GM21737 (cell line): ENCODE measurements at regions not wholly inside any gene's neighbourhood (a gene's known extent, or its start where the extent isn't known, plus 50 kb on each side); places are given as distances from the start of the nearest gene placed in this dataset.
"Not testable (repeated sequence)": the region's sequence is repeated elsewhere in the genome, so short reads cannot be mapped to it uniquely, and the experiment has no call there.

Experiments
- ATAC-seq: cut with Tn5 transposase; IDR thresholded peaks from one replicate; pipeline ENCODE4 v1.9.1; 2021; ENCODE audit warnings: mild to moderate bottlenecking, moderate library complexity; ENCODE audit not compliant: unreplicated experiment

DNA sequence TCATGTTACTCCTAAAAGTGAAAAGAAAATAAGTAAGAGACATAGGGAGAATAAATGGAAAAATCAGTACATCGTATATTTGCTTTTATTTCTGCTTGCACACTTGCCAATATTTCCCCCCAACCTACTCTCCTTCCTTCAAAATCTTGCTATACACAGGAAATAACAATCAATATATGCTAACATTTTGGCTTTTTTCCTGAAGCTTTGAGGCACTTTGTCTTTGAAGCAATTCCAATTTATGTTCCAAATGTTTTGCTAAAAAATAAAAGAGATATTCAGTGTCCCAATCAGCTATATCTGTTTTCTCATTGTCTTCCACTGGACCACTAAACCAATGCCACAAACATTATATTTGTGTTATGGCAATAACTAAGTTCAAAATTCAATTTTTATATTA lies 184.0 kb upstream of the NEGR1 start:
- ATAC-seq: no peak

DNA sequence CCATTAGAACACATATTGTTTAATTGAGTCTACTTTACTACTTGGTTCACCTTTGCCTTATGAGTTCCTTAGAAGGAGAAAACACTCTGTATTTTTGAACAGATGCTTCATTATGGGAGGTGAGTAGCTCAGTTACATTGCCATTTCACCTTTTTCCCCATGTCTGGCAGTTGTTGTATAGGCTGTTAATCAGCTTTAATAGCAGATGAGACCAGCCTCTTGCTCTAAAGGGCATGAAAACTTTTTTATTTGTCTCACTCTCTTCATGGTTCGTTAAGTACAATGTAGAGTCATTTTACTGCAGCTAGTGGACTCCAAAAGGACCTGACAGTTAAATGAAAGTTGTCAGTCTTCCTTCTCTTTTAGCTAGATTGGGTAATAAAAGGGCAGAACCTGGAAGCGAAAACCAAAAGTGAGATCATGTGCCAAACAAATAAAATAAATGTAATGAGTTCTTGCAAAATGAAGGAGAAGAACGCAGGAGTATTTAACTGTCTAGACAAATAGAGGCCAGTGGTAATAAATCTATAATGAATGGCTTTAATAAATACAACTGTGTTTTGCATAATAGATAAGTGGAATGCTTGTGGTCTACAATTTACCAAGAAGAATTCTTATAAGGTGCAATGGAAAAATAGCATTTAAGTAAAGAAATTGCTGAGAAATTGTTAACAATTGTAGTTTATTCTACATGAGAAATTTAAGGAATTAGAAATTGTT lies 180.0 kb upstream of the NEGR1 start:
- no peak for ATAC-seq

GRCh38 chr1:72442262-72442661 lies 159.9 kb upstream of the NEGR1 start:
- no peak for ATAC-seq

GRCh38 chr1:72439036-72439435 lies 156.7 kb upstream of the NEGR1 start:
- no peak for ATAC-seq

DNA sequence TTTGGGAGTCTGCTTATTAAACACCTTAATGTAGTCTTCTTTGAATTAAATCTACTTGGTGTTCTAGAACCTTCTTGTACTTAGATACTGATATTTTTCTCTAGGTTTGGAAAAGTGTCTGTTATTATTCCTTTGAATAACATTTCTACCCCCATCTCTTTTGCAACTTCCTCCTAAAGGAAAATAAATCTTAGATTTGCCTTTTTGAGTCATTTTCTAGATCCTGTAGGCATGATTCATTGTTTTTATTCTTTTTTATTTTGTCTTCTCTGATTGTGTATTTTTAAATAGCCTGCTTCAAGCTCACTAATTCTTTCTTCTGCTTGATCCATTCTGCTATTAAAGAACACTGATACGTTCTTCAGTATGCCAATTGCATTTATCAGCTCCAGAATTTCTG lies 155.9 kb upstream of the NEGR1 start:
- ATAC-seq: no peak

DNA sequence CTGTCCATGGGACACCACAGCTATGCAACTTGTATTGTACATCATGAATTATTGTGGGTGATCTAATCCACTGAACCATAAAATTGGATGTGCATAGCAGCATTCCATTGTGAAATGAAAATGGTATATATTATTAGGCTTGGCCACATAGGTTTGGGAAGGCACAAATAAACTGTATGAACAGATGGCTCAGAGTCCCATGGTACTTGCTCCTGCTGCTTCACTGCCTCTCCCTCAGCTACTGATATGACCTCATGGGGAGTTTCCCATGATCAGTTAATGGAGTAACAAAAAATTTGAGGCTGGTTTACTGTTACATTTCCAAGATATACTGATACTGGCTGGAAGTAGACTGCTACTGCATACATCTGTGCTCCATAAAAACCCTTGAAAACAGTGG lies 152.7 kb upstream of the NEGR1 start:
- ATAC-seq: peak; percentile 55

DNA sequence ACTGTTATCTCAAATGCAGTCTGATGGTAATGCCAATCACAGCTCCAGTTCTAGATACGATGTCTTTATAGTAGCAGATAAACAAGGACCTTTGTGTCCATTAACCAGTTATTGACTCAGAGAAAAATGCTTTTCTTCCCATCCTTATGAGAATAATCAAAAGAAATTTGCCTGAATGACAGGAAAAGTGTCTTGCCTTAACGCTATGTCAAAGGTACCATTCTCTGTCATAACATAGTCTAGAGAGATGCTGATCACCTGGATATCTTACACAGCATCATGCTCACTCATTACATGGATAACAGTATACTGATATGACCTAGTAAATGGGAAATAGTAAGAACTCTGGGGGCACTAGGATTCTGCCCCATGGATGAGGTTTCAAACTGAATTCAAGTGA lies 151.7 kb upstream of the NEGR1 start:
- no peak for ATAC-seq

GRCh38 chr1:72433591-72433990 lies 151.3 kb upstream of the NEGR1 start:
- ATAC-seq: no peak

DNA sequence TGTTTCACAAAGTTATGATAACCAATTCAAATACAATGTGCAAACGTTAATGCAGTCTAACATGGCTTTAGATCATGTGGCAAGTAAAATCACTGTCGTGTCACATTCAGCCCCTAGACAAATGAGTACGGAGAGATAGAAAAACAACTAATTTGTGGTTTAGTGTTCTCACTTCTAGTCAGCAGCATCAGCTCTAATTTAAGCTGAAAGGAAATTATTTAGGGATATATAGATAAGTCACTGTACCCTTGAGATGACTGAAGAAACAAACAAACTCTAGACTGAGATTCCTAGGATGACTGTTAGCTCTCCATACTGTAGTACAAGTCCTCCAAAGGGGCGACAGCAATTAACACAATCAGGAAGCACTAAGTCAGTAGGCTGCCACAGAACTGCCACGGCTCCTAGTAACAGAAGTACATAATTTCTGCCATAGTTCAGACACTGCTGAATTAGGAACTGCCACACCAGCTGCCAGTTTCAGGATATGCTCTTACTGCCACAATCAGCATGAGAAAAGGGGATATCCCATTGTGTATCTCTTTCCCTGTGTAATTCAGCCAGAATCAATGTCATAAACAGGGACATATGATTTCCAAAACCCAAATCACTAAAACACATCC lies 150.4 kb upstream of the NEGR1 start:
- no peak for ATAC-seq

- ATAC-seq: no peak
Measured at GRCh38 chr1:72431810-72432209, 149.5 kb upstream of the NEGR1 start.

DNA sequence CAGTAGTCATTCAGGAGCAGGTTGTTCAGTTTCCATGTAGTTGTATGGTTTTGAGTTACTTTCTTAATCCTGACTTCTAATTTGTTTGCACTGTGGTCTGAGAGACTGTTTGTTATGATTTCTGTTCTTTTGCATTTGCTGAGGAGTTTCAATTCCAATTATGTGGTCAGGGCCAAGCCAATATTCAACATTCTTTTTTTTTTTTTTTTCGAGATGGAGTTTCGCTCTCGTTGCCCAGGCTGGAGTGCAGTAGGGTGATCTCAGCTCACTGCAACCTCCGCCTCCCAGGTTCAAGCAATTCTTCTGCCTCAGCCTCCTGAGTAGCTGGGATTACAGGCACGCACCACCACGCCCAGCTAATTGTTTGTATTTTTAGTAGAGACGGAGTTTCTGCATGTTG lies 145.9 kb upstream of the NEGR1 start:
- not testable (repeated sequence) for ATAC-seq

- no peak for ATAC-seq
Measured at GRCh38 chr1:72419229-72419628, 136.9 kb upstream of the NEGR1 start.

GRCh38 chr1:72412286-72412685 lies 129.9 kb upstream of the NEGR1 start:
- no peak for ATAC-seq

DNA sequence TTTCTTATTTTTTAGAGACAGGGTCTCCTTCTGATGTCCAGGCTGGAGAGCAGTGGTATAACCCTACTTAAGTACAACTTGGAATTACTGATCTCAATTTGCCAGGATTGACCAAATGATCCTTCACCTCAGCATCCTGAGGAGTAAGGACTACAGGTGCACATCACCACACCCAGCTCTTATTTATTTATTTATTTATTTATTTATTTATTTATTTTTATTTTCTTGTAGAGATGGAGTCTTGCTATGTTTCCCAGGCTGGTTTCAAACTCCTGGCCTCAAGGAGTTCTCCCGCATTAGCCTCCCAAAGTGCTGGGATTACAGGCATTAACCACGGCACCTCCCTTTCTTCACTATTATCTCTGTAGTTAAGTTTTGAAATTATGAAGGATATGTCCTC lies 117.5 kb upstream of the NEGR1 start:
- ATAC-seq: no peak

DNA sequence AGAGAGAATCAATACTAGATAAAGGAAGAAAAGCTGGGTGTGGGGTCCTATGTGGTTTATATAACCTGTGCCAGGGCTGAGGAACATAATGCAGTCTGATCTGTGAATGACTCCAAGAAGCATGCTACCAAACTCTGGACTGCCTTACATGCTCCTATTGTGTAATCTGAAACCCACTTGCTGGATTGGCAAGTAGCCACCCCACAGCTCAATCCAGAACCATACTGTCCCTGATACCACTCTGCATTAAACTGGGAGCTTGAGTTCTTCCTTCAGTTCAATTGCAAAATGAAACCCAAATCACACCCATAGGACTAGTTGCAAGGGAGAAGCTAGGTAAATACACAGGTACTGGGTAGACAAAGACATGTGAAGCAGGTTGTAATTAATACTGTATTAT lies 115.4 kb upstream of the NEGR1 start:
- no peak for ATAC-seq

GRCh38 chr1:72394457-72394856 lies 112.1 kb upstream of the NEGR1 start:
- ATAC-seq: no peak

DNA sequence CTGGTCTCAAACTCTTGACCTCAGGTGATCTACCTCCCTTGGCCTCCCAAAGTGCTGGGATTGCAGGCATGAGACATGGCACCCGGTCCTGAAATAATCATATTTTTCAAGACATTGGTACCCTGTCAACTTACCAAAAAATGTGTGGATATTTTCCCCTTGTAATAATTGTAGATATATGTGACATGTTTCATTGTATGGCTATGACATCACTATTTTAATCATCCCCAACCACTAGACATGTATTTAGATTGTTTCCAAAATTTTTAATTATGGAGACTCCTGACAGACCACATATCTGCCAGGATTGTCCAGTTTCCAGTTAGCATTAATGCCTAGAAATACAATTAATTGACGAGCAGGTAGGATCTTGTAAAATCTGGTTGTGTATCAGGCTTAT lies 96.7 kb upstream of the NEGR1 start:
- ATAC-seq: no peak

- no peak for ATAC-seq
Measured at GRCh38 chr1:72375226-72375625, 92.9 kb upstream of the NEGR1 start.

- ATAC-seq: no peak
Measured at GRCh38 chr1:72371259-72372035, 89.1 kb upstream of the NEGR1 start.

DNA sequence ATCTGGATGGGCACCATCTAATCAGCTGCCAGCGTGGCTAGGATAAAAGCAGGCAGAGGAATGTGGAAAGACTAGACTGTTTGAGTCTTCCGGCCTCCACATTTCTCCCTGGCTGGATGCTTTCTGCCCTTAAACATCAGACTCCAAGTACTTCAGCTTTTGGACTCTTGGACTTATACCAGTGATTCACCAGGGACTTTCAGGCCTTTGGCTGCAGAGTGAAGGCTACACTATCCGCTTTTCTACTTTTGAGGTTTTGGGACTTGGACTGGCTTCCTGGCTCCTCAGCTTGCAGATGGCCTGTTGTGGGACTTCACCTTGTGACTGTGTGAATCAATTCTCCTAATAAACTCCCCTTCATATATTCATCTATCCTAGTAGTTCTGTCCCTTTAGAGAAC lies 88.5 kb upstream of the NEGR1 start:
- not testable (repeated sequence) for ATAC-seq

- no peak for ATAC-seq
Measured at GRCh38 chr1:72369069-72369757, 86.9 kb upstream of the NEGR1 start.

GRCh38 chr1:72366466-72366865 lies 84.1 kb upstream of the NEGR1 start:
- ATAC-seq: no peak
